B cell (primary cell): ENCODE measurements at regions not wholly inside any gene's neighbourhood (a gene's known extent, or its start where the extent isn't known, plus 50 kb on each side); places are given as distances from the start of the nearest gene placed in this dataset.

Experiments
- EZH2 ChIP-seq: IDR thresholded peaks from 2 replicates; pipeline ENCODE4 v1.6.1; 2012; ENCODE audit warnings: borderline replicate concordance, low read depth, mild to moderate bottlenecking, moderate library complexity, low read length; ENCODE audit not compliant: insufficient read depth, poor library complexity, severe bottlenecking
- TF ChIP-seq, protein P1 (sequence below): fragments of 200-600 bp; IDR thresholded peaks from one replicate; pipeline ENCODE4 v1.8.0; 2022; ENCODE audit warnings: antibody characterized with exemption, mild to moderate bottlenecking

- TF ChIP-seq, protein P1, sequence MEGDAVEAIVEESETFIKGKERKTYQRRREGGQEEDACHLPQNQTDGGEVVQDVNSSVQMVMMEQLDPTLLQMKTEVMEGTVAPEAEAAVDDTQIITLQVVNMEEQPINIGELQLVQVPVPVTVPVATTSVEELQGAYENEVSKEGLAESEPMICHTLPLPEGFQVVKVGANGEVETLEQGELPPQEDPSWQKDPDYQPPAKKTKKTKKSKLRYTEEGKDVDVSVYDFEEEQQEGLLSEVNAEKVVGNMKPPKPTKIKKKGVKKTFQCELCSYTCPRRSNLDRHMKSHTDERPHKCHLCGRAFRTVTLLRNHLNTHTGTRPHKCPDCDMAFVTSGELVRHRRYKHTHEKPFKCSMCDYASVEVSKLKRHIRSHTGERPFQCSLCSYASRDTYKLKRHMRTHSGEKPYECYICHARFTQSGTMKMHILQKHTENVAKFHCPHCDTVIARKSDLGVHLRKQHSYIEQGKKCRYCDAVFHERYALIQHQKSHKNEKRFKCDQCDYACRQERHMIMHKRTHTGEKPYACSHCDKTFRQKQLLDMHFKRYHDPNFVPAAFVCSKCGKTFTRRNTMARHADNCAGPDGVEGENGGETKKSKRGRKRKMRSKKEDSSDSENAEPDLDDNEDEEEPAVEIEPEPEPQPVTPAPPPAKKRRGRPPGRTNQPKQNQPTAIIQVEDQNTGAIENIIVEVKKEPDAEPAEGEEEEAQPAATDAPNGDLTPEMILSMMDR, result no peak
- no peak for TF ChIP-seq EZH2
These were observed 95.5 kb upstream of the MSX1 start for GRCh38 chr4:4763822-4764557.
